G401.6 (cell line): ENCODE measurements at regions not wholly inside any gene's neighbourhood (a gene's known extent, or its start where the extent isn't known, plus 50 kb on each side); places are given as distances from the start of the nearest gene placed in this dataset.

Experiments
- FAIRE-seq: peaks from 2 replicates; lab custom pipeline; 2012; peaks lifted over from hg19 to GRCh38; lab: Jason Lieb, UNC

- FAIRE-seq = no peak
These were observed 212.1 kb upstream of the SOX4 start for GRCh38 chr6:21381331-21381963.

- no peak for FAIRE-seq
These were observed 210.6 kb upstream of the SOX4 start for GRCh38 chr6:21382821-21383449.

- no peak for FAIRE-seq
These were observed 210.0 kb upstream of the SOX4 start for GRCh38 chr6:21383450-21384085.

- no peak for FAIRE-seq
These were observed 209.3 kb upstream of the SOX4 start for GRCh38 chr6:21384216-21384615.

GRCh38 chr6:21386744-21387143 is 206.8 kb upstream of the SOX4 start:
- FAIRE-seq = no peak

GRCh38 chr6:21390532-21391213 is 202.9 kb upstream of the SOX4 start:
- FAIRE-seq = no peak

GRCh38 chr6:21392177-21392576 is 201.4 kb upstream of the SOX4 start:
- no peak for FAIRE-seq

- FAIRE-seq = no peak
These were observed 199.9 kb upstream of the SOX4 start for GRCh38 chr6:21393441-21394165.

GRCh38 chr6:21395121-21395520 is 198.4 kb upstream of the SOX4 start:
- no peak for FAIRE-seq

GRCh38 chr6:21396313-21396712 is 197.2 kb upstream of the SOX4 start:
- no peak for FAIRE-seq

GRCh38 chr6:21398741-21399325 is 194.7 kb upstream of the SOX4 start:
- FAIRE-seq = no peak

GRCh38 chr6:21402368-21402767 is 191.2 kb upstream of the SOX4 start:
- no peak for FAIRE-seq

GRCh38 chr6:21404577-21404976 is 189.0 kb upstream of the SOX4 start:
- no peak for FAIRE-seq

GRCh38 chr6:21406316-21406715 is 187.2 kb upstream of the SOX4 start:
- no peak for FAIRE-seq

- no peak for FAIRE-seq
These were observed 184.3 kb upstream of the SOX4 start for GRCh38 chr6:21409231-21409630.

GRCh38 chr6:21413428-21413827 is 180.1 kb upstream of the SOX4 start:
- no peak for FAIRE-seq

- no peak for FAIRE-seq
These were observed 179.5 kb upstream of the SOX4 start for GRCh38 chr6:21414065-21414464.

- FAIRE-seq = no peak
These were observed 173.2 kb upstream of the SOX4 start for GRCh38 chr6:21420146-21420878.

GRCh38 chr6:21420926-21421325 is 172.6 kb upstream of the SOX4 start:
- FAIRE-seq = no peak

GRCh38 chr6:21423106-21423854 is 170.3 kb upstream of the SOX4 start:
- no peak for FAIRE-seq
